Activated B cell treated with CpG ODN at 0.5 μM for 24 hours (primary cell): ENCODE measurements at regions not wholly inside any gene's neighbourhood (a gene's known extent, or its start where the extent isn't known, plus 50 kb on each side); places are given as distances from the start of the nearest gene placed in this dataset.

Experiments
- ATAC-seq: fragments of 200-7000 bp; cut with Tn5 transposase; one replicate; pipeline ENCODE4 v1.10.0; 2021; ENCODE audit warnings: low read depth, mild to moderate bottlenecking, moderate library complexity
- CTCF ChIA-PET: fragments of 350-600 bp; sonication (Branson Sonifier 250); formaldehyde crosslinking; loops from one replicate; lab custom pipeline; 2021; ENCODE audit warnings: antibody characterized with exemption; lab: Charles Lee
- POLR2A ChIA-PET: fragments of 350-600 bp; sonication (Branson Sonifier 250); formaldehyde crosslinking; loops from one replicate; lab custom pipeline; 2021; ENCODE audit warnings: antibody characterized with exemption; lab: Charles Lee
- DNase-seq: peaks from one replicate; pipeline ENCODE4 v3.0.0; 2022
- H3K27ac Mint-ChIP-seq: one replicate; pipeline ENCODE4 v1.8.0; 2020; ENCODE audit warnings: mixed read lengths
- H3K27me3 Mint-ChIP-seq: one replicate; pipeline ENCODE4 v1.8.0; 2021; ENCODE audit warnings: mixed read lengths
- H3K36me3 Mint-ChIP-seq: one replicate; pipeline ENCODE4 v1.8.0; 2021; ENCODE audit warnings: low read depth, mixed read lengths
- H3K4me1 Mint-ChIP-seq: one replicate; pipeline ENCODE4 v1.8.0; 2021; ENCODE audit warnings: mixed read lengths
- H3K4me3 Mint-ChIP-seq: one replicate; pipeline ENCODE4 v1.8.0; 2020; ENCODE audit warnings: mild to moderate bottlenecking, mixed read lengths
- H3K9me3 Mint-ChIP-seq: one replicate; pipeline ENCODE4 v1.8.0; 2020; ENCODE audit warnings: mixed read lengths
- CTCF ChIP-seq: fragments of 200-600 bp; IDR thresholded peaks from one replicate; pipeline ENCODE4 v1.8.0; 2022; ENCODE audit warnings: antibody characterized with exemption, mild to moderate bottlenecking
- intact Hi-C: fragments of 100-400 bp; cut with micrococcal nuclease; formaldehyde crosslinking; loops from one replicate; pipeline ENCODE4 v1.15.1; 2024

GRCh38 chr6:125516644-125517043 lies 214.9 kb upstream of the HDDC2 start:
- Mint-ChIP-seq H3K36me3 (no peaks in the 10 kb centered on the region), H3K4me3 (no peak overlapping the region), H3K9me3 (peaks cover 14% of the 10 kb centered on the region), H3K4me1 (no peaks in the 10 kb centered on the region), H3K27me3 (peaks cover 2% of the 10 kb centered on the region), H3K27ac (no peak overlapping the region)
- intact Hi-C loops: no loop called here
- POLR2A ChIA-PET: no interaction called here
- TF ChIP-seq CTCF: no peak
- no peak for ATAC-seq
- DNase-seq: no peak
- CTCF ChIA-PET: no interaction called here

- H3K4me1 Mint-ChIP-seq: no peaks in the 10 kb centered on the region
- H3K36me3 Mint-ChIP-seq: no peaks in the 10 kb centered on the region
- POLR2A ChIA-PET: no interaction called here
- H3K27me3 Mint-ChIP-seq: peaks cover 6% of the 10 kb centered on the region
- CTCF ChIA-PET: no interaction called here
- intact Hi-C loops: no loop called here
- DNase-seq (no peak), ATAC-seq (no peak)
- H3K9me3 Mint-ChIP-seq: peaks cover 14% of the 10 kb centered on the region
- no peak for TF ChIP-seq CTCF
- no peak overlapping the region for H3K27ac Mint-ChIP-seq
- no peak overlapping the region for H3K4me3 Mint-ChIP-seq
These were observed 217.6 kb upstream of the HDDC2 start for GRCh38 chr6:125519367-125519766.

GRCh38 chr6:125524356-125524755 lies 222.6 kb upstream of the HDDC2 start:
- TF ChIP-seq CTCF: no peak
- intact Hi-C loops: loop anchor here (10.0 kb wide), 1 partner anchor 450 kb away; no protein-coding TSS in a partner anchor
- POLR2A ChIA-PET: no interaction called here
- H3K27me3 Mint-ChIP-seq: peaks cover 25% of the 10 kb centered on the region
- ATAC-seq (no peak), DNase-seq (no peak)
- H3K27ac Mint-ChIP-seq: no peak overlapping the region
- H3K4me1 Mint-ChIP-seq: no peaks in the 10 kb centered on the region
- no peak overlapping the region for H3K4me3 Mint-ChIP-seq
- H3K9me3 Mint-ChIP-seq: no peaks in the 10 kb centered on the region
- no peaks in the 10 kb centered on the region for H3K36me3 Mint-ChIP-seq
- CTCF ChIA-PET: no interaction called here

DNA sequence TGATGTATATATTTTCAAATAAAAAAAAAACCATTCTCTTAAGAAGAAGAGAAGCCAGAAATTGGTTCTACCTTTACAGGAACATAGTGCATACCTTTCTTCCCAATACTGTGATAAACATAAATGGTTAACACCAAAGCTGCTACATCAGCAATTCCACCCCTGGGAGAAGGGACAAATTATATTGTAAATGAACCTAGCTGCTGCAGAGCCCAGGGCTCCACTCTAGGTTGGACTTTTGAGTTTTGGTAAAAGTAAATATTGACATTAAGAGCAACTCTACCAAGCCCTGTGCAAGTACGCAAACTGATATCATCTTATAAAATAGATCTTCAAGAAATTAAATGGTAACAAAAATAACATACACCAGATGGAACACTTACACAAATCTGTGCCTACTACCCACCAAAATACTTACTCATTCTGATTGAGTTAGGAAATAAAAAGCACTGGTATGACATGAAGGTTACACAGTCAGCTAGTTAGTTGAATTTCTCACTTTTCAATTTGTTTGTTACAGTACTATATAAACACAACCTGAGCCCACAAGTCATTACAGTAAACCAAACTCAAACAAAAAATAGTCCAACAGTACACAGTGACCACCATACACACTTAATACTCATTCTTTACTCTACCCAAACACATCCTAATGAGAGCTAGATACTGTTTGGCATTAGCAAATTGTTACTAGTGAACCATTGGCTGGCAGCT lies 223.3 kb upstream of the HEY2 start:
- Mint-ChIP-seq H3K9me3 (no peaks in the 10 kb centered on the region), H3K27ac (no peak overlapping the region), H3K4me1 (no peaks in the 10 kb centered on the region), H3K4me3 (no peak overlapping the region), H3K27me3 (peaks cover 38% of the 10 kb centered on the region), H3K36me3 (no peaks in the 10 kb centered on the region)
- no peak for DNase-seq
- ChIA-PET POLR2A (no interaction called here), CTCF (no interaction called here)
- TF ChIP-seq CTCF: no peak
- intact Hi-C loops: loop anchor here (10.0 kb wide), 1 partner anchor 449 kb away; no protein-coding TSS in a partner anchor
- ATAC-seq: no peak

DNA sequence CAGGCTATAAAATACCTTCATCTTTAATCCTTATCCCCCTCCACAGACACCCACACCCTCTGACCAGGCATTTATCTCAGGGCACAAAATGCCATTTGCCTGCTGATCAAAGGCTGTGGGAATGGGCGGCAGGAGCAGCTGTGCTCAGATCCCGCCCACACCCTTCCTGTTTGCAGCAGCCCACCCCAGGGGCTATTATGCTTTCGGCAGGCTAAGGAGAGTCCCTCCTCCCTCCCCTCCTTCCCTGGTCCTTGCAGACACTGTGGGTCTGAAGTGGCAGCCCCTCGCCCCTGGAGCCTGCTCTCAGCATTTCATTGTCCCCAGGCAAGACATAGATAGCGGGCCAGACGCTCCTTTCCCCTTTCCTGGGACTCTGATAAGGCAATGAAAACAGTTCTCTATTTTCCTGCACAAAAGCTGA lies 220.8 kb upstream of the HEY2 start:
- no peak overlapping the region for H3K4me3 Mint-ChIP-seq
- no peak for TF ChIP-seq CTCF
- no peaks in the 10 kb centered on the region for H3K36me3 Mint-ChIP-seq
- ChIA-PET CTCF (no interaction called here), POLR2A (no interaction called here)
- no peaks in the 10 kb centered on the region for H3K9me3 Mint-ChIP-seq
- intact Hi-C loops: loop anchor here (10.0 kb wide), 1 partner anchor 446 kb away; no protein-coding TSS in a partner anchor
- H3K27me3 Mint-ChIP-seq: peaks cover 39% of the 10 kb centered on the region
- DNase-seq (no peak), ATAC-seq (no peak)
- H3K27ac Mint-ChIP-seq: no peak overlapping the region
- no peaks in the 10 kb centered on the region for H3K4me1 Mint-ChIP-seq
